Uterus (tissue), 3 donors: ENCODE measurements at regions not wholly inside any gene's neighbourhood (a gene's known extent, or its start where the extent isn't known, plus 50 kb on each side); places are given as distances from the start of the nearest gene placed in this dataset.

Experiments
- DNase-seq, 2 donors: peaks; one replicate each; pipeline ENCODE4 v3.0.0-alpha.2; 2019 to 2020
- H3K27ac ChIP-seq, 2 donors: fragments of 200-600 bp; sonication (generic); 1 replicate in 1 of 2; 2 replicates in 1 of 2; pipeline ENCODE4 v1.5.1; 2016 to 2018
- H3K27me3 ChIP-seq, 2 donors: fragments of 200-600 bp; sonication (generic); one replicate each; pipeline ENCODE4 v1.5.1; 2018 to 2019; ENCODE audit warnings: control low read depth in 1 of 2
- H3K36me3 ChIP-seq, 2 donors: fragments of 200-600 bp; sonication (generic); one replicate each; pipeline ENCODE4 v1.5.1; 2019; ENCODE audit warnings: control low read depth in 1 of 2
- H3K4me1 ChIP-seq, 2 donors: fragments of 200-600 bp; sonication (generic); one replicate each; pipeline ENCODE4 v1.5.1; 2018 to 2019; ENCODE audit warnings: control low read depth in 1 of 2
- H3K4me3 ChIP-seq, 2 donors: fragments of 200-600 bp; sonication (generic); 1 replicate in 1 of 2; 2 replicates in 1 of 2; pipeline ENCODE4 v1.5.1; 2018 to 2019; ENCODE audit warnings: mild to moderate bottlenecking in 1 of 2
- H3K9me3 ChIP-seq, 2 donors: fragments of 200-600 bp; sonication (generic); one replicate each; pipeline ENCODE4 v1.5.1; 2019; ENCODE audit warnings: control low read depth in 1 of 2
- POLR2A ChIP-seq, 2 donors: fragments of 450-650 bp; IDR thresholded peaks; one replicate each; pipeline ENCODE4 v1.6.1; 2016; ENCODE audit warnings: antibody characterized with exemption in 2 of 2, mild to moderate bottlenecking in 1 of 2, moderate library complexity in 1 of 2
- intact Hi-C: fragments of 100-400 bp; cut with DNase I; formaldehyde crosslinking; loops from one replicate; pipeline ENCODE4 v1.15.1; 2023; ENCODE audit warnings: low total_unique reads
- TF ChIP-seq, protein P1 (sequence below), 4 experiments: fragments of 200-600 bp in 2 of 4; fragments of 450-650 bp in 2 of 4; sonication (generic) in 2 of 4; IDR thresholded peaks; one replicate each; pipeline ENCODE4 v1.5.1; 2016 to 2019; ENCODE audit warnings: antibody characterized with exemption in 4 of 4, mild to moderate bottlenecking in 2 of 4, moderate library complexity in 1 of 4
- donor health status: DM: yes; HTN: yes; CAD: no.

DNA sequence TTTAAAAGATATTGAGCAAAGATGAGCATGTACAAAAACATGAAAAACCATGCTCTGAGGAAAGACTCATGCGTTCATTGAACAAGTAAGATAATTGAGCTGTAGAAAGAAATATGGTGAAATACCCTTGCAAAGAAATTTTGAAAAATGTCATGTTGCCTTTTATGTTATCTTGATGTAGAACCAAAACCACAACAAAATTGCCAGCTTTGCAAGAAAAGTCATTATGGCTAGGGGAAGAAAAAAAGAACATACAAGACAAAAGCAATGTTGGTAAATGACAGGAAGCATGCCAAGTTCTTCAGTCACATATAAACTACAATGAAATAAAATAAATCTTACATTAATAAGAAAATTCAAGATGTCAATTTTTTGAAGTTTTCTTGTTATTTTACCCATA, 368.0 kb downstream of the IRX1 start:
- Histone ChIP-seq H3K9me3 (no peaks in the 10 kb centered on the region), H3K4me1 (no peaks in the 10 kb centered on the region), H3K36me3 (peaks cover 0 to 4% of the 10 kb centered on the region in 2 donors), H3K27me3 (no peaks in the 10 kb centered on the region), H3K4me3 (no peak overlapping the region), H3K27ac (no peak overlapping the region)
- DNase-seq, result no peak
- TF ChIP-seq, protein P1, sequence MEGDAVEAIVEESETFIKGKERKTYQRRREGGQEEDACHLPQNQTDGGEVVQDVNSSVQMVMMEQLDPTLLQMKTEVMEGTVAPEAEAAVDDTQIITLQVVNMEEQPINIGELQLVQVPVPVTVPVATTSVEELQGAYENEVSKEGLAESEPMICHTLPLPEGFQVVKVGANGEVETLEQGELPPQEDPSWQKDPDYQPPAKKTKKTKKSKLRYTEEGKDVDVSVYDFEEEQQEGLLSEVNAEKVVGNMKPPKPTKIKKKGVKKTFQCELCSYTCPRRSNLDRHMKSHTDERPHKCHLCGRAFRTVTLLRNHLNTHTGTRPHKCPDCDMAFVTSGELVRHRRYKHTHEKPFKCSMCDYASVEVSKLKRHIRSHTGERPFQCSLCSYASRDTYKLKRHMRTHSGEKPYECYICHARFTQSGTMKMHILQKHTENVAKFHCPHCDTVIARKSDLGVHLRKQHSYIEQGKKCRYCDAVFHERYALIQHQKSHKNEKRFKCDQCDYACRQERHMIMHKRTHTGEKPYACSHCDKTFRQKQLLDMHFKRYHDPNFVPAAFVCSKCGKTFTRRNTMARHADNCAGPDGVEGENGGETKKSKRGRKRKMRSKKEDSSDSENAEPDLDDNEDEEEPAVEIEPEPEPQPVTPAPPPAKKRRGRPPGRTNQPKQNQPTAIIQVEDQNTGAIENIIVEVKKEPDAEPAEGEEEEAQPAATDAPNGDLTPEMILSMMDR (IDR thresholded peaks at IDR 0.05), result no peak
- no peak for TF ChIP-seq POLR2A (IDR thresholded peaks at IDR 0.05)
- intact Hi-C loops, result no loop called here

DNA sequence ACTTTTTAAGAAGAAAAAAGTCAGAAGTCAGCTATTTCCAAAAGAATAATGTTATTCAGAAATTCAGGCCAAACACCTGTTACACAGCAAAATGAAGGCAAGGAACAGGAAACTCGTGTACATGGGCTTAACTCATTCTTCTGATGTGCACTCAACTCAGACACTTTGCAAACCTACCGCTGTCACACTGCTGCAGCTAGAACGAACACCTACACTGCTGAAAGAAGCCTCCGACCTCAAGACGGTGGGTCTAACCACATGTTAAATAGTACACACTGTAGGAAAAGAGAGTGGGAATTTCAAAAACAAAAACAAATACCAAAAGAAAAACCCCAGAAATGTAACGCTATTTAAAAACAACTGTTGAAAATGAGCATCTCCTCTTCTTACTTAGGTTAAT, 384.5 kb downstream of the IRX1 start:
- no peaks in the 10 kb centered on the region for H3K4me1 ChIP-seq
- intact Hi-C loops, result no loop called here
- no peak for DNase-seq
- TF ChIP-seq, protein P1 (IDR thresholded peaks at IDR 0.05), result no peak
- no peak for TF ChIP-seq POLR2A (IDR thresholded peaks at IDR 0.05)
- no peak overlapping the region for H3K4me3 ChIP-seq
- no peaks in the 10 kb centered on the region for H3K27me3 ChIP-seq
- H3K9me3 ChIP-seq, result no peaks in the 10 kb centered on the region
- H3K36me3 ChIP-seq, result no peaks in the 10 kb centered on the region
- H3K27ac ChIP-seq, result no peak overlapping the region

DNA sequence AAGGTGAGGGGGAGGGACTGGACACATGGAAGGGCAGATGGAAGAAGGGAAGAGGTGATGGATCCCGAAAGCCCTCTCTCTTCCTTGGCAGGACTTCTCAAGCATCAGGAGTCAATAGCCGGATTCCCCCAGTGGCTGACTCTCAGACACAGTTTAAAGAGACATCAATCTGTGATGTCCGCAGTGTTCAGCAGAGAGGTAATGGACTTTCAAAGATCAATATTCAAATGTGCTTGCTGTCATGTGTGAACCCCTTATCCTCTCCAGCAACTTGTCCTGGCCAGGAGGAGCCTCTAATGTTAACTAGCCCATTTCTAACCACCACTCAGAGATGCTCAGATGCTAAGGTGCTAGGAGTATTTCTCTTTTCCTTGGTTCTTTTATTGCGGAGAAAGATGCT, 392.2 kb downstream of the IRX1 start:
- Histone ChIP-seq H3K4me3 (no peak overlapping the region), H3K36me3 (no peaks in the 10 kb centered on the region), H3K27me3 (no peaks in the 10 kb centered on the region), H3K27ac (no peak overlapping the region), H3K9me3 (no peaks in the 10 kb centered on the region), H3K4me1 (no peaks in the 10 kb centered on the region)
- intact Hi-C loops, result no loop called here
- DNase-seq, result no peak
- TF ChIP-seq POLR2A (IDR thresholded peaks at IDR 0.05), result no peak
- TF ChIP-seq, protein P1 (IDR thresholded peaks at IDR 0.05), result no peak

DNA sequence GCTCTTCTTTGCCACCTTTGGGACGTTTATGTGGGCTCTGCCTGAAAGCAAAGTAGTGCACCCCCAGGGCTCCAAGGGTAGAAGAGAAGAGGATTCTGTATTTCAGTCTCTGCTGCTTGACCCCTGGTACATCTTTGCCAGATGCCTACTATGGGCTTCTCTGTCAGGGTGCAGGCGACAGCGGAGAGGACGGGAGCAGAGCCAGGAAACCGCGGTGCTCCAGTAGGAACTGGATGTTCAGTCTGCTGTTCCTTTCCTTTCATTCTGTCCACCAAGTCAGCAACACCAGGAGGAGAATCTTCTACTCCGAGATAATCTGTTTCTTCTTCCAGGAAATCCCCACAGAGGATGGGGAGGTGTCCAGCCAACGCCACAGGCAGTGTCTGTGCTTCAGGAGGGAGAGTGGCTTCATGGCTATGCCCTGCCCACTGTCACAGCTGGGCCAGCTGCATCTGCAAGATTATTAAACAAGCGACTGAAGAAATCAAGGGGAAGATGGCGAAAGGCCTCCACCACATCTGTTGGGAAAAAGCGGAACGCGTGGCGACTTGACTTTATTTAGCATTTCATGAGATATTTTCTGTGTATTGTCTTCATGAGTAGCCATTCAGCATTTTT, 398.3 kb downstream of the IRX1 start:
- no peaks in the 10 kb centered on the region for H3K27me3 ChIP-seq
- TF ChIP-seq, protein P1 (IDR thresholded peaks at IDR 0.05), result no peak
- no peak for TF ChIP-seq POLR2A (IDR thresholded peaks at IDR 0.05)
- H3K27ac ChIP-seq, result no peak overlapping the region
- no peaks in the 10 kb centered on the region for H3K36me3 ChIP-seq
- DNase-seq, result no peak
- H3K9me3 ChIP-seq, result no peaks in the 10 kb centered on the region
- intact Hi-C loops, result no loop called here
- H3K4me3 ChIP-seq, result no peak overlapping the region
- no peaks in the 10 kb centered on the region for H3K4me1 ChIP-seq

DNA sequence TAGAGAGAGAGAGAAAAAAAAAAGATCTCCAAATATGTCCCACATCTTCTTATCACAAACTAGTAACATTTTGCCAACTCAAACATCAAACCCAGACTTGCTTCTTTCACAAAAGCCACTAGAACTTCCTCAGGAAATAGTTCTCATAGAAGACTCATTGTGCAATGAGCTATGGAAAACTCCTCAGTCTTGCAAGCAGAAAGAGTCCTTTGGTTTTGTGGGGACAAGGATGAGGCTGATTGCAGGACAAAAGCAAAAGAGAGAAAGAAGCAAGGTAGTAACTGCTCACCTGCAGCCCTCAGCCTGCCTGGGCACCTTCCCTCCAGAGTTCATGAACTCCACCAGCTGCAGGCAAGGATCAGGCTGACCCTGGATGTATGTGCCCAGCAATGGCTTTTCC, 399.0 kb downstream of the IRX1 start:
- H3K4me3 ChIP-seq, result no peak overlapping the region
- no peaks in the 10 kb centered on the region for H3K36me3 ChIP-seq
- intact Hi-C loops, result no loop called here
- H3K9me3 ChIP-seq, result no peaks in the 10 kb centered on the region
- no peak for TF ChIP-seq POLR2A (IDR thresholded peaks at IDR 0.05)
- TF ChIP-seq, protein P1 (IDR thresholded peaks at IDR 0.05), result no peak
- no peaks in the 10 kb centered on the region for H3K27me3 ChIP-seq
- no peak overlapping the region for H3K27ac ChIP-seq
- H3K4me1 ChIP-seq, result no peaks in the 10 kb centered on the region
- DNase-seq, result no peak
